ENCODE measurements at regions not wholly inside any gene's neighbourhood (a gene's known extent, or its start where the extent isn't known, plus 50 kb on each side); places are given as distances from the start of the nearest gene placed in this dataset.
"Not testable (repeated sequence)": the region's sequence is repeated elsewhere in the genome, so short reads cannot be mapped to it uniquely, and the experiment has no call there.

GRCh38 chr15:79501086-79501485 is 69.0 kb downstream of the MINAR1 start:
- Histone ChIP-seq H3K27me3 (no peaks in the 10 kb centered on the region), H3K4me3 (no peak overlapping the region), H3K4me1 (no peaks in the 10 kb centered on the region), H3K36me3 (no peaks in the 10 kb centered on the region), H3K27ac (no peak overlapping the region), H3K9me3 (no peaks in the 10 kb centered on the region), H3K9ac (ENCODE audit: low read depth in 2 of 2, low read length in 2 of 2) (no peak overlapping the region)
- TF ChIP-seq CTCF (IDR thresholded peaks at IDR 0.05), result no peak
- intact Hi-C loops (cut with DNase I), result no loop called here
- DNase-seq, result no peak

GRCh38 chr15:79505956-79506355 is 73.8 kb downstream of the MINAR1 start:
- DNase-seq, result no peak
- Histone ChIP-seq H3K9ac (ENCODE audit: low read depth in 2 of 2, low read length in 2 of 2) (no peak overlapping the region), H3K27me3 (no peaks in the 10 kb centered on the region), H3K36me3 (no peaks in the 10 kb centered on the region), H3K4me1 (no peaks in the 10 kb centered on the region), H3K27ac (no peak overlapping the region), H3K4me3 (no peak overlapping the region), H3K9me3 (no peaks in the 10 kb centered on the region)
- no peak for TF ChIP-seq CTCF (IDR thresholded peaks at IDR 0.05)
- intact Hi-C loops (cut with DNase I), result no loop called here

GRCh38 chr15:79512844-79513243 is 80.7 kb downstream of the MINAR1 start:
- H3K27ac ChIP-seq; intact Hi-C loops (cut with DNase I); DNase-seq; H3K27me3 ChIP-seq; H3K9me3 ChIP-seq; H3K36me3 ChIP-seq; H3K4me3 ChIP-seq; H3K4me1 ChIP-seq; H3K9ac ChIP-seq (ENCODE audit: low read depth in 2 of 2, low read length in 2 of 2): not testable (repeated sequence)

- DNase-seq, result no peak
- TF ChIP-seq CTCF (IDR thresholded peaks at IDR 0.05), result no peak
- no peaks in the 10 kb centered on the region for H3K9me3 ChIP-seq
- H3K4me3 ChIP-seq, result no peak overlapping the region
- H3K4me1 ChIP-seq, result no peaks in the 10 kb centered on the region
- intact Hi-C loops (cut with DNase I), result no loop called here
- no peaks in the 10 kb centered on the region for H3K27me3 ChIP-seq
- no peak overlapping the region for H3K9ac ChIP-seq (ENCODE audit: low read depth in 2 of 2, low read length in 2 of 2)
- H3K27ac ChIP-seq, result no peak overlapping the region
- no peaks in the 10 kb centered on the region for H3K36me3 ChIP-seq
Measured at GRCh38 chr15:79513417-79513816, 81.3 kb downstream of the MINAR1 start.

GRCh38 chr15:79513940-79514339 is 81.8 kb downstream of the MINAR1 start:
- Histone ChIP-seq H3K9ac (ENCODE audit: low read depth in 2 of 2, low read length in 2 of 2) (no peak overlapping the region), H3K9me3 (no peaks in the 10 kb centered on the region), H3K4me3 (no peak overlapping the region), H3K4me1 (no peaks in the 10 kb centered on the region), H3K36me3 (no peaks in the 10 kb centered on the region), H3K27ac (no peak overlapping the region), H3K27me3 (no peaks in the 10 kb centered on the region)
- DNase-seq, result no peak
- no peak for TF ChIP-seq CTCF (IDR thresholded peaks at IDR 0.05)
- intact Hi-C loops (cut with DNase I), result no loop called here

- Histone ChIP-seq H3K9me3 (no peaks in the 10 kb centered on the region), H3K27me3 (no peaks in the 10 kb centered on the region), H3K4me1 (no peaks in the 10 kb centered on the region), H3K4me3 (no peak overlapping the region), H3K27ac (no peak overlapping the region), H3K9ac (ENCODE audit: low read depth in 2 of 2, low read length in 2 of 2) (no peak overlapping the region), H3K36me3 (no peaks in the 10 kb centered on the region)
- intact Hi-C loops (cut with DNase I), result no loop called here
- TF ChIP-seq CTCF (IDR thresholded peaks at IDR 0.05), result no peak
- no peak for DNase-seq
Measured at GRCh38 chr15:79515300-79516027, 83.3 kb downstream of the MINAR1 start.

Data from colonic mucosa (tissue), 4 donors.